H1 (cell line): ENCODE measurements at regions not wholly inside any gene's neighbourhood (a gene's known extent, or its start where the extent isn't known, plus 50 kb on each side); places are given as distances from the start of the nearest gene placed in this dataset.

Source experiments
- CTCF ChIA-PET: fragments of 300-600 bp; sonication (Branson Sonifier 250); formaldehyde crosslinking; loops from one replicate; lab custom pipeline; 2021; ENCODE audit not compliant: partially characterized antibody; lab: Charles Lee
- POLR2A ChIA-PET: fragments of 300-600 bp; sonication (Branson Sonifier 250); formaldehyde crosslinking; loops from one replicate; lab custom pipeline; 2021; ENCODE audit warnings: inconsistent platforms; ENCODE audit not compliant: partially characterized antibody; lab: Charles Lee
- DNase-seq, 2 experiments: peaks; one replicate each; pipeline versions ENCODE4 v3.0.0 to v3.0.0-alpha.2; 2010 to 2022; ENCODE audit warnings: low spot score in 2 of 2, low read depth in 1 of 2, mixed read lengths in 1 of 2
- FAIRE-seq: peaks from 2 replicates; lab custom pipeline; 2011; peaks lifted over from hg19 to GRCh38; lab: Jason Lieb, UNC
- H2AFZ ChIP-seq: 2 replicates; pipeline ENCODE4 v1.8.1; 2012; ENCODE audit warnings: low read length, inconsistent platforms
- H2AK5ac ChIP-seq: 2 replicates; pipeline ENCODE4 v1.6.1; 2013; ENCODE audit warnings: low read depth, low read length
- H2BK120ac ChIP-seq: replicated peaks from 2 replicates; pipeline ENCODE3; 2013; ENCODE audit warnings: low read depth, low read length, inconsistent platforms
- H2BK12ac ChIP-seq: 2 replicates; pipeline ENCODE4 v1.6.1; 2013; ENCODE audit warnings: low read depth, low read length
- H2BK15ac ChIP-seq: 2 replicates; pipeline ENCODE4 v1.6.1; 2013; ENCODE audit warnings: low read length
- H2BK20ac ChIP-seq: 2 replicates; pipeline ENCODE4 v1.6.1; 2013; ENCODE audit warnings: low read length
- H2BK5ac ChIP-seq: 2 replicates; pipeline ENCODE4 v1.6.1; 2013; ENCODE audit warnings: low read depth, low read length
- H3K14ac ChIP-seq: 2 replicates; pipeline ENCODE4 v1.6.1; 2013; ENCODE audit warnings: inconsistent platforms; ENCODE audit not compliant: insufficient read length
- H3K18ac ChIP-seq: 2 replicates; pipeline ENCODE4 v1.6.1; 2013; ENCODE audit warnings: low read length; ENCODE audit errors: extremely low read depth
- H3K23ac ChIP-seq: 2 replicates; pipeline ENCODE4 v1.6.1; 2013; ENCODE audit warnings: inconsistent platforms; ENCODE audit not compliant: insufficient read length
- H3K23me2 ChIP-seq: 2 replicates; pipeline ENCODE4 v1.6.1; 2013; ENCODE audit warnings: low read depth, low read length
- H3K27ac ChIP-seq: 2 replicates; pipeline ENCODE4 v1.6.1; 2011; ENCODE audit warnings: low read depth, low read length, inconsistent platforms
- H3K27me3 ChIP-seq, 4 experiments: replicated peaks in 1 of 4; 1 replicate in 1 of 4; 2 replicates in 3 of 4; pipeline versions ENCODE4 v1.6.1 to v1.8.1; 2011 to 2013; ENCODE audit warnings: low read length in 3 of 4, mild to moderate bottlenecking in 3 of 4, inconsistent platforms in 2 of 4, mixed read lengths in 2 of 4, moderate library complexity in 1 of 4; ENCODE audit not compliant: control insufficient read depth in 3 of 4, insufficient read depth in 3 of 4; ENCODE audit errors: extremely low read depth in 1 of 4
- H3K36me3 ChIP-seq, 4 experiments: 2 replicates each; pipeline versions ENCODE4 v1.6.1 to v1.8.1; 2011 to 2013; ENCODE audit warnings: mild to moderate bottlenecking in 4 of 4, low read length in 3 of 4, moderate library complexity in 2 of 4, control low read depth in 1 of 4, inconsistent platforms in 1 of 4; ENCODE audit not compliant: insufficient read depth in 4 of 4, control insufficient read depth in 2 of 4
- H3K4ac ChIP-seq: replicated peaks from 2 replicates; pipeline ENCODE3; 2013; ENCODE audit warnings: low read length, low read depth, mixed read lengths, inconsistent platforms; ENCODE audit not compliant: insufficient read length
- H3K4me1 ChIP-seq, 4 experiments: replicated peaks in 1 of 4; 1 replicate in 1 of 4; 2 replicates in 3 of 4; pipeline versions ENCODE4 v1.6.1 to v1.8.1; 2011 to 2013; ENCODE audit warnings: low read length in 3 of 4, inconsistent platforms in 2 of 4, mixed read lengths in 1 of 4; ENCODE audit not compliant: insufficient read depth in 4 of 4, control insufficient read depth in 3 of 4
- H3K4me2 ChIP-seq, 2 experiments: 2 replicates each; pipeline versions ENCODE4 v1.6.1 to v1.8.1; 2011 to 2013; ENCODE audit warnings: low read depth in 2 of 2, low read length in 2 of 2, control low read depth in 1 of 2, inconsistent platforms in 1 of 2, mild to moderate bottlenecking in 1 of 2; ENCODE audit not compliant: insufficient read depth in 1 of 2
- H3K4me3 ChIP-seq, 4 experiments: fragments of 200-600, 300-600 bp in 1 of 4; sonication (generic), shearing (Covaris generic), sonication (Bioruptor Twin) in 1 of 4; 2 replicates each; pipeline versions ENCODE4 v1.5.1 to v1.8.1; 2011 to 2016; ENCODE audit warnings: low read length in 4 of 4, low read depth in 3 of 4, control low read depth in 2 of 4, inconsistent platforms in 2 of 4, mild to moderate bottlenecking in 2 of 4, mixed read lengths in 1 of 4, moderate library complexity in 1 of 4; ENCODE audit not compliant: insufficient read depth in 2 of 4; ENCODE audit errors: extremely low read depth in 1 of 4
- H3K56ac ChIP-seq: replicated peaks from 2 replicates; pipeline ENCODE3; 2013; ENCODE audit warnings: low read depth, mild to moderate bottlenecking, mixed read lengths, low read length, inconsistent platforms; ENCODE audit not compliant: insufficient read length
- H3K79me1 ChIP-seq: 2 replicates; pipeline ENCODE4 v1.6.1; 2013; ENCODE audit warnings: low read depth, low read length, control low read depth
- H3K79me2 ChIP-seq, 2 experiments: 2 replicates each; pipeline versions ENCODE4 v1.6.1 to v1.8.1; 2012 to 2013; ENCODE audit warnings: low read length in 2 of 2, mild to moderate bottlenecking in 2 of 2, inconsistent platforms in 1 of 2; ENCODE audit not compliant: insufficient read depth in 2 of 2, control insufficient read depth in 1 of 2
- H3K9ac ChIP-seq, 4 experiments: replicated peaks in 1 of 4; 1 replicate in 1 of 4; 2 replicates in 3 of 4; pipeline versions ENCODE4 v1.6.1 to v1.8.1; 2011 to 2013; ENCODE audit warnings: low read depth in 3 of 4, low read length in 3 of 4, control low read depth in 2 of 4, mild to moderate bottlenecking in 2 of 4, moderate library complexity in 2 of 4, inconsistent platforms in 1 of 4; ENCODE audit errors: extremely low read depth in 1 of 4
- H3K9me3 ChIP-seq, 2 experiments: 2 replicates each; pipeline versions ENCODE4 v1.6.1 to v1.8.1; 2012 to 2013; ENCODE audit warnings: mild to moderate bottlenecking in 2 of 2, moderate library complexity in 2 of 2, control low read depth in 1 of 2, inconsistent platforms in 1 of 2, low read depth in 1 of 2, low read length in 1 of 2, mixed read lengths in 1 of 2; ENCODE audit not compliant: insufficient read depth in 2 of 2
- H4K20me1 ChIP-seq, 2 experiments: replicated peaks in 1 of 2; 2 replicates each; pipeline versions ENCODE3 to v1.8.1; 2011 to 2013; ENCODE audit warnings: inconsistent platforms in 2 of 2, low read length in 2 of 2, mild to moderate bottlenecking in 1 of 2; ENCODE audit not compliant: insufficient read depth in 2 of 2, control insufficient read depth in 1 of 2
- H4K5ac ChIP-seq: 2 replicates; pipeline ENCODE4 v1.6.1; 2013; ENCODE audit warnings: low read length, low read depth, mixed read lengths, inconsistent platforms; ENCODE audit not compliant: insufficient read length
- H4K8ac ChIP-seq: 2 replicates; pipeline ENCODE4 v1.8.0; 2013; ENCODE audit warnings: mild to moderate bottlenecking, moderate library complexity, low read length, inconsistent platforms; ENCODE audit not compliant: insufficient read depth; ENCODE audit errors: extremely low read depth
- H4K91ac ChIP-seq: replicated peaks from 2 replicates; pipeline ENCODE3; 2013; ENCODE audit warnings: low read length, mixed read lengths, inconsistent platforms; ENCODE audit not compliant: insufficient read length
- BCL11A ChIP-seq, 2 experiments: IDR thresholded peaks; one replicate each; pipeline ENCODE4 v1.6.1; 2011; ENCODE audit warnings: low read depth in 2 of 2, low read length in 2 of 2, mild to moderate bottlenecking in 2 of 2
- CREB1 ChIP-seq: IDR thresholded peaks from 2 replicates; pipeline ENCODE4 v1.6.1; 2012; ENCODE audit warnings: inconsistent platforms
- KDM1A ChIP-seq: fragments of 200-600, 300-600 bp; sonication (generic); IDR thresholded peaks from 2 replicates; pipeline ENCODE4 v1.7.1; 2016; ENCODE audit warnings: mild to moderate bottlenecking, low read length, borderline replicate concordance
- NANOG ChIP-seq: IDR thresholded peaks from 2 replicates; pipeline ENCODE4 v1.6.1; 2011; ENCODE audit warnings: low read length, low read depth, mild to moderate bottlenecking, inconsistent platforms; ENCODE audit not compliant: insufficient read depth, poor library complexity, severe bottlenecking
- PHF8 ChIP-seq: fragments of 200-600 bp; sonication (generic); conservative IDR thresholded peaks from 2 replicates; pipeline ENCODE4 v1.7.1; 2012; ENCODE audit warnings: low read depth, mild to moderate bottlenecking, inconsistent platforms, low read length, moderate library complexity
- WGBS, 2 experiments: shearing (Covaris generic) in 1 of 2; methylation state at CpG; one replicate each; pipeline versions ENCODE4 v1.1.6 to v1.1.7; 2013 to 2015; ENCODE audit warnings: low lambda C conversion rate in 2 of 2, mixed read lengths in 2 of 2, inconsistent platforms in 1 of 2, low coverage in 1 of 2, missing lambda C conversion rate in 1 of 2; ENCODE audit not compliant: insufficient replicate concordance in 2 of 2, insufficient coverage in 1 of 2, insufficient read length in 1 of 2; ENCODE audit errors: extremely low coverage in 1 of 2, missing lambda C conversion rate in 1 of 2; 5-methylcytosine and 5-hydroxymethylcytosine counted together

- WGBS, 2 experiments: 86% methylated on average over 4 of the region's 4 CpGs; no CpG with 5 or more reads in 1 of the 2 experiments
- CTCF ChIA-PET: no interaction called here
- Histone ChIP-seq H2BK120ac (no peak overlapping the region), H3K23me2 (no peaks in the 10 kb centered on the region), H4K20me1 (no peaks in the 10 kb centered on the region), H3K79me2 (no peaks in the 10 kb centered on the region), H2AK5ac (no peak overlapping the region), H3K18ac (no peak overlapping the region)
- TF ChIP-seq PHF8: no peak
- no peak for TF ChIP-seq KDM1A
- TF ChIP-seq BCL11A (IDR thresholded peaks at IDR 0.05; ENCODE audit: low read depth in 2 of 2, low read length in 2 of 2): no peak
- no peak for TF ChIP-seq NANOG
- TF ChIP-seq CREB1: no peak
- TF ChIP-seq, all 59 proteins: peak for 0
- FAIRE-seq (no peak), DNase-seq (no peak)
- Histone ChIP-seq H3K27me3 (no peaks in the 10 kb centered on the region), H4K5ac (no peak overlapping the region), H3K56ac (no peak overlapping the region), H3K4me3 (no peak overlapping the region), H3K23ac (no peak overlapping the region), H3K4me1 (no peaks in the 10 kb centered on the region), H2BK12ac (no peak overlapping the region), H3K4ac (no peak overlapping the region), H3K9me3 (no peaks in the 10 kb centered on the region; a peak in 1 of 4 replicates), H3K9ac (no peak overlapping the region), H2BK5ac (no peak overlapping the region), H2BK15ac (no peak overlapping the region), H3K4me2 (no peak overlapping the region), H3K36me3 (no peaks in the 10 kb centered on the region), H2AFZ (no peak overlapping the region), H3K27ac (no peak overlapping the region), H2BK20ac (no peak overlapping the region), H3K79me1 (no peaks in the 10 kb centered on the region), H3K14ac (no peak overlapping the region), H4K91ac (no peak overlapping the region), H4K8ac (no peak overlapping the region)
- POLR2A ChIA-PET: no interaction called here
These were observed 161.3 kb upstream of the CBLB start for GRCh38 chr3:106029954-106030626.
